Prostate gland (tissue), 2 donors: ENCODE measurements at regions not wholly inside any gene's neighbourhood (a gene's known extent, or its start where the extent isn't known, plus 50 kb on each side); places are given as distances from the start of the nearest gene placed in this dataset.

Source experiments
- DNase-seq: peaks from one replicate; pipeline ENCODE4 v3.0.0-alpha.2; 2019; ENCODE audit warnings: low spot score
- H3K27ac ChIP-seq, 2 donors: fragments of 200-600 bp; sonication (generic); 2 replicates each; pipeline ENCODE4 v1.5.1; 2017 to 2019
- H3K27me3 ChIP-seq: fragments of 200-600 bp; sonication (generic); replicated peaks from 2 replicates; pipeline ENCODE4 v1.5.1; 2019; ENCODE audit not compliant: insufficient read depth
- H3K36me3 ChIP-seq, 2 donors: fragments of 200-600 bp; sonication (generic); 1 replicate in 1 of 2; 2 replicates in 1 of 2; pipeline versions ENCODE4 v1.5.1 to v1.8.1; 2017 to 2019
- H3K4me1 ChIP-seq: fragments of 200-600 bp; sonication (generic); replicated peaks from 2 replicates; pipeline ENCODE4 v1.5.1; 2019
- H3K4me3 ChIP-seq, 2 donors: fragments of 200-600 bp; sonication (generic); 2 replicates each; pipeline ENCODE4 v1.5.1; 2017 to 2019
- H3K9me3 ChIP-seq: fragments of 200-600 bp; sonication (generic); 2 replicates; pipeline ENCODE4 v1.5.1; 2017
- POLR2A ChIP-seq: fragments of 450-650 bp; IDR thresholded peaks from one replicate; pipeline ENCODE4 v1.6.1; 2016; ENCODE audit warnings: antibody characterized with exemption, mild to moderate bottlenecking
- POLR2AphosphoS5 ChIP-seq: sonication (generic); formaldehyde crosslinking; IDR thresholded peaks from one replicate; pipeline ENCODE4 v1.6.1; 2017; ENCODE audit warnings: antibody characterized with exemption
- WGBS: methylation state at CpG from one replicate; pipeline ENCODE4 v1.1.5; 2018; 5-methylcytosine and 5-hydroxymethylcytosine counted together
- intact Hi-C: fragments of 100-400 bp; cut with DNase I; formaldehyde crosslinking; loops from one replicate; pipeline ENCODE4 v1.14.2; 2022
- TF ChIP-seq, protein P1 (sequence below), 4 experiments: fragments of 200-600 bp in 2 of 4; fragments of 450-650 bp in 2 of 4; sonication (generic) in 2 of 4; IDR thresholded peaks; 1 replicate in 3 of 4; 2 replicates in 1 of 4; pipeline ENCODE4 v1.5.1; 2016 to 2019; ENCODE audit warnings: antibody characterized with exemption in 4 of 4, mild to moderate bottlenecking in 2 of 4, moderate library complexity in 2 of 4

DNA sequence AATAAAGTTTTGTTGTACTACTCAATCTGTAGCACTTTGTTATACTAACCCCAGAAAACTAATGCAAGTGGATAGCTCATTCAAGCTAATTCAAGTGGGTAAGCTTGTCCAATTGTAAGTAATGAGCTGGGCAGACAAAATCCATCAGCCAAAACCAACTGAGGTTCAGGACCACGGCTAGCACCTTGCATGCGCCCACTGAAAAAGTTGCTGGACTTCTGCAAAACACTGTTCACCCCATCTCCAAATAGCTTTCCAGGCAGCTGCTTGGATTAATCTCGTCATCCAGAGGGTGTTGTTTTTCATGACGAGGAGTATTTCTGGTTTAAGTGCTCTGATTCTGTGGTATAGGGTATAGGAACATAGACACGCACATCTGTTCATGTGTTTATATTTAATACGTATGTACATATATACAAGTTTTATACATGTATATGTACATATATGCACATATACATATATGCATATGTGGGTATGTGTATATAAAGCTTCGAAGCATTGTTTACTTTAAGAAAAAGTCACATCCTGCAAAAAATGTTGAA, 307.5 kb downstream of the GALR1 start:
- intact Hi-C loops: no loop called here
- WGBS: 40% methylated on average over 7 of the region's 7 CpGs
- DNase-seq: no peak

DNA sequence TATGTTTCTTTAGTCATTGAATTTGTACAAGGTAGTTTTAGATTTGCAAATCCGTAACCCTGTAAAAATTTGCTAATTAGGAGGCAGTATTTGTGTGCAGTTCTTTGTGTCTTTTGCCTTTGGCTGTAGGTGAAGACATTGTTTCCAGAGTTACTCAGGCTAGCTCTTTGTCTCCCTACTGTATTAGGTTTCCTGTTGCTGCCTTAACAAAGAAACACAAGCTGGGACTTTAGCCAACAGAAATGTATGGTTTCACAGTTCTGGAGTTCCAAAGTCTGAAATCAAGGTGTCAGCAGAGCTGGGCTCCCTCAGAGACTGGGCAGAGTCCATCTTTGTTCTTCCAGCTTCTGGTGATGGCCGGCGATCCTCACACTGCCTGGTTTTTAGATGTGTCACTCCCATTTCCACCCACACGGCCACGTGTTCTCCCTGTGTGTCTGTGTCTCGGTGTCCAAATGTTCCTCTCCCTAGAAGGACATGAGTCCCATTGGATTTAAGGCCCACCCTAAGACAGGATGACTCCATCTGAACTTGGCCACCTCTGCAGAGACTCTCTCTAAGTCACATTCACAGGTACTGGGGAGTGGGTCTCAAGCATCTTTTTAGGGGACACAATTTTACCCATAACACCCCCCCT, 309.7 kb downstream of the GALR1 start:
- 82% methylated on average over 6 of the region's 6 CpGs for WGBS
- Histone ChIP-seq H3K36me3 (no peaks in the 10 kb centered on the region), H3K4me1 (no peaks in the 10 kb centered on the region), H3K4me3 (no peak overlapping the region), H3K27me3 (no peaks in the 10 kb centered on the region), H3K27ac (no peak overlapping the region), H3K9me3 (no peaks in the 10 kb centered on the region)
- DNase-seq: no peak
- TF ChIP-seq, protein P1, sequence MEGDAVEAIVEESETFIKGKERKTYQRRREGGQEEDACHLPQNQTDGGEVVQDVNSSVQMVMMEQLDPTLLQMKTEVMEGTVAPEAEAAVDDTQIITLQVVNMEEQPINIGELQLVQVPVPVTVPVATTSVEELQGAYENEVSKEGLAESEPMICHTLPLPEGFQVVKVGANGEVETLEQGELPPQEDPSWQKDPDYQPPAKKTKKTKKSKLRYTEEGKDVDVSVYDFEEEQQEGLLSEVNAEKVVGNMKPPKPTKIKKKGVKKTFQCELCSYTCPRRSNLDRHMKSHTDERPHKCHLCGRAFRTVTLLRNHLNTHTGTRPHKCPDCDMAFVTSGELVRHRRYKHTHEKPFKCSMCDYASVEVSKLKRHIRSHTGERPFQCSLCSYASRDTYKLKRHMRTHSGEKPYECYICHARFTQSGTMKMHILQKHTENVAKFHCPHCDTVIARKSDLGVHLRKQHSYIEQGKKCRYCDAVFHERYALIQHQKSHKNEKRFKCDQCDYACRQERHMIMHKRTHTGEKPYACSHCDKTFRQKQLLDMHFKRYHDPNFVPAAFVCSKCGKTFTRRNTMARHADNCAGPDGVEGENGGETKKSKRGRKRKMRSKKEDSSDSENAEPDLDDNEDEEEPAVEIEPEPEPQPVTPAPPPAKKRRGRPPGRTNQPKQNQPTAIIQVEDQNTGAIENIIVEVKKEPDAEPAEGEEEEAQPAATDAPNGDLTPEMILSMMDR (IDR thresholded peaks at IDR 0.05): no peak
- TF ChIP-seq POLR2A (no peak), POLR2AphosphoS5 (no peak)
- intact Hi-C loops: no loop called here

More for the DNA sequence above, 307.5 kb downstream of the GALR1 start:
- no peaks in the 10 kb centered on the region for H3K4me1 ChIP-seq
- H3K4me3 ChIP-seq: no peak overlapping the region
- no peaks in the 10 kb centered on the region for H3K27me3 ChIP-seq
- H3K27ac ChIP-seq: no peak overlapping the region
- H3K36me3 ChIP-seq: no peaks in the 10 kb centered on the region
- TF ChIP-seq POLR2AphosphoS5 (no peak), POLR2A (no peak)
- TF ChIP-seq, protein P1 (IDR thresholded peaks at IDR 0.05): no peak
- no peaks in the 10 kb centered on the region for H3K9me3 ChIP-seq

DNA sequence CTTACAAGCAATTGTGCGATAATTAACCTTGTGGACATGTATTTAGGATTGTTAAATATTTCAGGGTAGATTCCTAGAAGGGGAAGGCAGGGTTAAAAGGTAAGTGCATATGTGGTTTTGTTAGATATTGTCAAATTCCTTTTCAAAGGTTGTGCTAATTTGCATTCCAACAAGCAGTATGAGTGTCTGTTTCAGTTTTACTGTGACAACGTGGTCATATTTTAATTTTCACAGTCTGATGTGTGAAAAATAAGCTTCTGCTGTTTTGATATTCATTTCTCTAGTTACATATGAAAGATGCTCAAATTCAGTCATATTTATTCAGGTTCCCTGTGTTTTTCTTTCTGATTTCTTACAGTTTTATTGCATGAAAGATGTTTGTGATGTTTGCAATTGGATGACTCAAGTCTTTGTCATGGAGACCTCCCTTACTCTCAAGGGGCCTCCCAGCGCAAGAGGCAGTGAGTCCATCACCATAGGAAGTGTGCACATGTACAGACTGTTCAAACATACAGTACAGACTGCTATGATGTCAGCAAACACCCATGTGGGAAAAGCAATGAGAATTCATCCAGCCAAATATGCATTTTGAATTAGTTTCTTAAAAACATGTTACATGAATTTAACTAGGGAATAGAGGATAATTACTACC, 310.8 kb downstream of the GALR1 start:
- 66% methylated on average over 3 of the region's 3 CpGs for WGBS
- TF ChIP-seq POLR2AphosphoS5 (no peak), POLR2A (no peak)
- TF ChIP-seq, protein P1 (IDR thresholded peaks at IDR 0.05): no peak
- intact Hi-C loops: no loop called here
- Histone ChIP-seq H3K27ac (no peak overlapping the region), H3K4me1 (no peaks in the 10 kb centered on the region), H3K27me3 (no peaks in the 10 kb centered on the region), H3K9me3 (no peaks in the 10 kb centered on the region), H3K36me3 (no peaks in the 10 kb centered on the region), H3K4me3 (no peak overlapping the region)
- no peak for DNase-seq

DNA sequence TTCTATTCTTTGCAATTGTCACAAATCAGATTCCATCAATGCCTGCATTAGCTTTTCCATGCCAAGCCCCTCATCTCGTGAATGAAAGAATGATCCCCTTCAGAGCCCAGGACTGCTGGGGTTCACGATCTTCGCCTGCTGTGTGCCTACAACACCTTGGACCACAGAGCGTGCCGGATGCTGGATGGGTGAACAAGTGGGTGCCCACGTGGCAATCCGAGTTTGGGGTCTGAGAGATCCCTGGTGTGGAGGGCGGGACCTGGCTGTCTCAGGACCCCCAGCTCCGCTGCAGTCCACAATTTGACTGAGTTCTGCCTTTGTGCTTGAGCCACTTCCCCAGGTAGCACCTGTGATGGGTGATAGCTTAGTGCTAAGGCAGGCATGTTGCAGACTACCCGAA, 317.0 kb downstream of the GALR1 start:
- Histone ChIP-seq H3K27ac (no peak overlapping the region), H3K4me3 (no peak overlapping the region), H3K4me1 (no peaks in the 10 kb centered on the region), H3K36me3 (no peaks in the 10 kb centered on the region), H3K27me3 (no peaks in the 10 kb centered on the region), H3K9me3 (no peaks in the 10 kb centered on the region)
- intact Hi-C loops: no loop called here
- TF ChIP-seq, protein P1 (IDR thresholded peaks at IDR 0.05): no peak
- no peak for TF ChIP-seq POLR2A
- no peak for TF ChIP-seq POLR2AphosphoS5
- DNase-seq: no peak
- WGBS: 88% methylated on average over 10 of the region's 10 CpGs

DNA sequence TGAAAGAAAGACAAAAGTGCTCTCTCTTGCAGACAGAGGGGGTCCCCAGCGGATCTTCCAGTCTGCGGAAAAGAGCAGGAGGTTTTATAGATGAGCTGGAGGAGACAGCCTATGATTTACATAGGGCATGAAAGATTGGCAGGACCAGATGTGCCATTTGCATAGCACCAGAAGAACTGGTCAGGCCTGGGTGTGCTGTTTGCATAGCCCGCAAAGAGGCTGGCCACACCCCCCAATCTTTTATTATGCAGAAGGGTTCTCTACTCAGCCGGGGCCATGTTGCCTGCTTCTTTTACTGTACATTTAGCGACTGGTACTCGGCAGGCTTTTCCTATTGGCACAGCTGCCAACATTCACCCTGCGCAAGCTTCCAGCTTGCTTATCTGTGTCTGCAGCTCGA, 317.6 kb downstream of the GALR1 start:
- Histone ChIP-seq H3K4me1 (no peaks in the 10 kb centered on the region), H3K27me3 (no peaks in the 10 kb centered on the region), H3K4me3 (no peak overlapping the region), H3K36me3 (no peaks in the 10 kb centered on the region), H3K27ac (no peak overlapping the region), H3K9me3 (no peaks in the 10 kb centered on the region)
- 41% methylated on average over 8 of the region's 8 CpGs for WGBS
- intact Hi-C loops: no loop called here
- peak; percentile 43 for DNase-seq
- TF ChIP-seq, protein P1 (IDR thresholded peaks at IDR 0.05): no peak
- peak; percentile 39 for TF ChIP-seq POLR2AphosphoS5
